ENCODE measurements at regions not wholly inside any gene's neighbourhood (a gene's known extent, or its start where the extent isn't known, plus 50 kb on each side); places are given as distances from the start of the nearest gene placed in this dataset.

- Histone ChIP-seq H3K9ac (ENCODE audit: low read depth in 1 of 2, low read length in 2 of 2) (no peak overlapping the region), H3K9me3 (ENCODE audit: control insufficient read depth in 4 of 4, low read length in 3 of 4) (peaks cover 0 to 2% (median 0%) of the 10 kb centered on the region in 4 donors), H3K36me3 (ENCODE audit: control insufficient read depth in 4 of 4, insufficient read depth in 3 of 4, low read depth in 1 of 4, low read length in 3 of 4) (no peaks in the 10 kb centered on the region), H3K4me3 (ENCODE audit: low read depth in 1 of 3, low read length in 3 of 3) (no peak overlapping the region), H3K27ac (ENCODE audit: low read depth in 1 of 2, low read length in 2 of 2) (no peak overlapping the region), H3K4me1 (ENCODE audit: control insufficient read depth in 4 of 4, insufficient read depth in 4 of 4, low read length in 3 of 4) (no peaks in the 10 kb centered on the region), H3K27me3 (ENCODE audit: control insufficient read depth in 4 of 4, insufficient read depth in 4 of 4, low read length in 3 of 4) (peaks cover 0 to 3% (median 2%) of the 10 kb centered on the region in 4 donors)
- WGBS = 56% methylated on average over 1 of the region's 1 CpG
- TF ChIP-seq RAD21 (IDR thresholded peaks at IDR 0.05) (no peak), EGR1 (IDR thresholded peaks at IDR 0.05; ENCODE audit: low read depth in 2 of 2) (no peak), TAF1 (conservative IDR thresholded peaks at IDR 0.05) (no peak), MAX (IDR thresholded peaks at IDR 0.05) (no peak), FOXA1 (IDR thresholded peaks at IDR 0.05) (no peak), ZBTB33 (IDR thresholded peaks at IDR 0.05) (no peak), RXRA (IDR thresholded peaks at IDR 0.05) (no peak), REST (IDR thresholded peaks at IDR 0.05) (no peak), JUND (IDR thresholded peaks at IDR 0.05) (no peak), HNF4G (IDR thresholded peaks at IDR 0.05) (no peak), GABPA (IDR thresholded peaks at IDR 0.05 in 1 of 2, conservative IDR thresholded peaks at IDR 0.05 in 1 of 2) (no peak), CTCF (IDR thresholded peaks at IDR 0.05; ENCODE audit: low read depth, low read length, missing input control) (no peak), ATF3 (IDR thresholded peaks at IDR 0.05) (no peak), NR2F2 (IDR thresholded peaks at IDR 0.05) (no peak), SP1 (IDR thresholded peaks at IDR 0.05) (no peak), YY1 (IDR thresholded peaks at IDR 0.05) (no peak), HNF4A (conservative IDR thresholded peaks at IDR 0.05) (no peak)
- no peak for DNase-seq (ENCODE audit: low spot score)
Observed at GRCh38 chr4:10998846-10999245, 314.3 kb upstream of the CLNK start.

- WGBS = 62% methylated on average over 2 of the region's 2 CpGs
- Histone ChIP-seq H3K27me3 (ENCODE audit: control insufficient read depth in 4 of 4, insufficient read depth in 4 of 4, low read length in 3 of 4) (no peaks in the 10 kb centered on the region), H3K9me3 (ENCODE audit: control insufficient read depth in 4 of 4, low read length in 3 of 4) (peaks cover 0 to 9% (median 4%) of the 10 kb centered on the region in 4 donors), H3K27ac (ENCODE audit: low read depth in 1 of 2, low read length in 2 of 2) (no peak overlapping the region), H3K4me3 (ENCODE audit: low read depth in 1 of 3, low read length in 3 of 3) (no peak overlapping the region), H3K4me1 (ENCODE audit: control insufficient read depth in 4 of 4, insufficient read depth in 4 of 4, low read length in 3 of 4) (no peaks in the 10 kb centered on the region), H3K9ac (ENCODE audit: low read depth in 1 of 2, low read length in 2 of 2) (no peak overlapping the region), H3K36me3 (ENCODE audit: control insufficient read depth in 4 of 4, insufficient read depth in 3 of 4, low read depth in 1 of 4, low read length in 3 of 4) (no peaks in the 10 kb centered on the region)
- no peak for DNase-seq (ENCODE audit: low spot score)
- no peak for TF ChIP-seq EGR1 (IDR thresholded peaks at IDR 0.05; ENCODE audit: low read depth in 2 of 2)
- TF ChIP-seq MAX (IDR thresholded peaks at IDR 0.05) = no peak
Observed at GRCh38 chr4:10984815-10985214, 300.2 kb upstream of the CLNK start.

Measured in liver (tissue), 8 donors.